ENCODE measurements at regions not wholly inside any gene's neighbourhood (a gene's known extent, or its start where the extent isn't known, plus 50 kb on each side); places are given as distances from the start of the nearest gene placed in this dataset.

GRCh38 chr7:54880326-54880989, 121.4 kb upstream of the SEC61G start:
- no peak for TF ChIP-seq CTCF (IDR thresholded peaks at IDR 0.05; ENCODE audit: low read depth, low read length)
- no peak for TF ChIP-seq EZH2phosphoT487 (IDR thresholded peaks at IDR 0.05; ENCODE audit: low read depth)
